PC-3 (cell line): ENCODE measurements at regions not wholly inside any gene's neighbourhood (a gene's known extent, or its start where the extent isn't known, plus 50 kb on each side); places are given as distances from the start of the nearest gene placed in this dataset.

Experiments used
- ATAC-seq: fragments of 200-7000 bp; cut with Tn5 transposase; 2 replicates; pipeline ENCODE4 v1.9.1; 2020; ENCODE audit warnings: mild to moderate bottlenecking, moderate library complexity
- BruUV-seq: library from RNA; stranded (reverse); fragments of 400-500 nt; replicated peaks from 2 replicates; lab custom pipeline; 2021; lab: Mats Ljungman, UMichigan
- CTCF ChIA-PET: fragments of 300-600 bp; sonication (Branson Sonifier 250); formaldehyde crosslinking; loops from one replicate; lab custom pipeline; 2022; ENCODE audit warnings: antibody characterized with exemption; lab: Charles Lee
- POLR2A ChIA-PET: fragments of 300-600 bp; sonication (Branson Sonifier 250); formaldehyde crosslinking; loops from one replicate; lab custom pipeline; 2022; ENCODE audit warnings: antibody characterized with exemption; ENCODE audit not compliant: unreplicated experiment; lab: Charles Lee
- DNase-seq: peaks from one replicate; pipeline ENCODE4 v3.0.0-alpha.2; 2015
- H2AFZ ChIP-seq: fragments of 300-600 bp; sonication (generic); 2 replicates; pipeline ENCODE4 v1.6.0; 2016; ENCODE audit warnings: antibody characterized with exemption, low read length
- H3F3A ChIP-seq: fragments of 300-600 bp; sonication (generic); one replicate; pipeline ENCODE4 v1.6.0; 2017; ENCODE audit warnings: antibody characterized with exemption, low read length, control low read depth, mild to moderate bottlenecking; ENCODE audit not compliant: unreplicated experiment
- H3K27ac ChIP-seq: fragments of 300-600 bp; sonication (generic); 2 replicates; pipeline ENCODE4 v1.5.1; 2016; ENCODE audit warnings: mild to moderate bottlenecking, low read length
- H3K27me3 ChIP-seq: fragments of 300-600 bp; sonication (generic); 2 replicates; pipeline ENCODE4 v1.6.1; 2016; ENCODE audit warnings: low read length, mixed read lengths
- H3K36me3 ChIP-seq: fragments of 300-600 bp; sonication (generic); 2 replicates; pipeline ENCODE4 v1.6.1; 2016; ENCODE audit warnings: low read depth, mixed run types, low read length, mixed read lengths
- H3K4me1 ChIP-seq: fragments of 300-600 bp; sonication (generic); 2 replicates; pipeline ENCODE4 v1.5.1; 2016; ENCODE audit warnings: low read length; ENCODE audit not compliant: insufficient read depth
- H3K4me2 ChIP-seq: fragments of 300-600 bp; sonication (generic); 2 replicates; pipeline ENCODE4 v1.6.0; 2016; ENCODE audit warnings: low read length
- H3K4me3 ChIP-seq: fragments of 300-600 bp; sonication (generic); 2 replicates; pipeline ENCODE4 v1.5.1; 2016; ENCODE audit warnings: mild to moderate bottlenecking, low read length, mixed read lengths
- H3K79me2 ChIP-seq: fragments of 300-600 bp; sonication (generic); 2 replicates; pipeline ENCODE4 v1.6.1; 2017; ENCODE audit warnings: low read length, mixed read lengths
- H3K9ac ChIP-seq: fragments of 300-600 bp; sonication (generic); 2 replicates; pipeline ENCODE4 v1.6.0; 2016; ENCODE audit warnings: mild to moderate bottlenecking, low read length
- H3K9me2 ChIP-seq: fragments of 300-600 bp; sonication (generic); replicated peaks from 2 replicates; pipeline ENCODE4 v1.6.1; 2016; ENCODE audit warnings: mixed run types, low read length, mixed read lengths
- H3K9me3 ChIP-seq: fragments of 300-600 bp; sonication (generic); 2 replicates; pipeline ENCODE4 v1.6.1; 2016; ENCODE audit warnings: low read length, mixed read lengths
- H4K20me1 ChIP-seq: fragments of 300-600 bp; sonication (generic); 2 replicates; pipeline ENCODE4 v1.6.1; 2016; ENCODE audit warnings: low read length, mixed read lengths
- EZH2 ChIP-seq: fragments of 300-600 bp; sonication (generic); IDR thresholded peaks from one replicate; pipeline ENCODE4 v1.6.1; 2017; ENCODE audit warnings: antibody characterized with exemption, mild to moderate bottlenecking, low read length; ENCODE audit not compliant: unreplicated experiment
- EZH2phosphoT487 ChIP-seq: fragments of 300-600 bp; sonication (generic); IDR thresholded peaks from 2 replicates; pipeline ENCODE4 v1.6.1; 2018; ENCODE audit warnings: mild to moderate bottlenecking, antibody characterized with exemption, low read length, borderline replicate concordance
- intact Hi-C: fragments of 100-400 bp; cut with micrococcal nuclease; formaldehyde crosslinking; loops from 2 replicates; pipeline ENCODE4 v1.9.0; 2023
- TF ChIP-seq, protein P1 (sequence below): fragments of 300-600 bp; sonication (generic); conservative IDR thresholded peaks from 2 replicates; pipeline ENCODE4 v1.5.1; 2017; ENCODE audit warnings: antibody characterized with exemption, low read depth, mild to moderate bottlenecking, low read length

DNA sequence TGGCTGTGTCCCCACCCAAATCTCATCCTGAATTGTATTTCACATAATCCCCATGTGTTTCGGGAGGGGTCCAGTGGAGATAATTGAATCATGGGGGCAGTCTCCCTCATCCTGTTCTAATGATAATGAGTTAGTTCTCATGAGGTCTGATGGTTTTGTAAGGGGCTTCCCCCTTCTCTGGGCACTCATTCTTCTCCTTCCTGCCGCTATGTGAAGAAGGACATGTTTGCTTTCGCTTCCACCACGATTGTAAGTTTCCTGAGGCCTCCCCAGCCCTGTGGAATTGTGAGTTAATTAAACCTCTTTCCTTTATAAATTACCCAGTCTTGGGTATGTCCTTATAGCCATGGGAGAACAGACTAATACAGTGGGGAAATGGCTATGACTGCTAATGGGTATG lies 72.7 kb upstream of the ZNF648 start:
- ChIA-PET POLR2A (no interaction called here), CTCF (no interaction called here)
- Histone ChIP-seq H3K79me2 (no peaks in the 10 kb centered on the region), H3K4me2 (no peak overlapping the region), H3K9me2 (no peaks in the 10 kb centered on the region), H3F3A (no peaks in the 10 kb centered on the region), H3K27ac (no peak overlapping the region), H4K20me1 (no peaks in the 10 kb centered on the region), H3K4me1 (no peaks in the 10 kb centered on the region), H3K9ac (no peak overlapping the region), H2AFZ (no peak overlapping the region), H3K27me3 (no peaks in the 10 kb centered on the region), H3K4me3 (no peak overlapping the region), H3K36me3 (no peaks in the 10 kb centered on the region), H3K9me3 (no peaks in the 10 kb centered on the region)
- BruUV-seq = no TSS peak
- no peak for DNase-seq
- intact Hi-C loops = no loop called here
- TF ChIP-seq, protein P1, sequence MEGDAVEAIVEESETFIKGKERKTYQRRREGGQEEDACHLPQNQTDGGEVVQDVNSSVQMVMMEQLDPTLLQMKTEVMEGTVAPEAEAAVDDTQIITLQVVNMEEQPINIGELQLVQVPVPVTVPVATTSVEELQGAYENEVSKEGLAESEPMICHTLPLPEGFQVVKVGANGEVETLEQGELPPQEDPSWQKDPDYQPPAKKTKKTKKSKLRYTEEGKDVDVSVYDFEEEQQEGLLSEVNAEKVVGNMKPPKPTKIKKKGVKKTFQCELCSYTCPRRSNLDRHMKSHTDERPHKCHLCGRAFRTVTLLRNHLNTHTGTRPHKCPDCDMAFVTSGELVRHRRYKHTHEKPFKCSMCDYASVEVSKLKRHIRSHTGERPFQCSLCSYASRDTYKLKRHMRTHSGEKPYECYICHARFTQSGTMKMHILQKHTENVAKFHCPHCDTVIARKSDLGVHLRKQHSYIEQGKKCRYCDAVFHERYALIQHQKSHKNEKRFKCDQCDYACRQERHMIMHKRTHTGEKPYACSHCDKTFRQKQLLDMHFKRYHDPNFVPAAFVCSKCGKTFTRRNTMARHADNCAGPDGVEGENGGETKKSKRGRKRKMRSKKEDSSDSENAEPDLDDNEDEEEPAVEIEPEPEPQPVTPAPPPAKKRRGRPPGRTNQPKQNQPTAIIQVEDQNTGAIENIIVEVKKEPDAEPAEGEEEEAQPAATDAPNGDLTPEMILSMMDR = no peak
- TF ChIP-seq EZH2phosphoT487 = no peak
- TF ChIP-seq EZH2 = no peak
- ATAC-seq = no peak

- ChIA-PET POLR2A (no interaction called here), CTCF (no interaction called here)
Observed at GRCh38 chr1:182133181-182133580, 71.7 kb upstream of the ZNF648 start.

GRCh38 chr1:182129398-182129797 lies 67.9 kb upstream of the ZNF648 start:
- CTCF ChIA-PET = no interaction called here

More at GRCh38 chr1:182133181-182133580, 71.7 kb upstream of the ZNF648 start:
- DNase-seq (no peak), ATAC-seq (no peak)
- TF ChIP-seq EZH2 (no peak), EZH2phosphoT487 (no peak)
- TF ChIP-seq, protein P1 = no peak
- no peaks in the 10 kb centered on the region for H3K9me3 ChIP-seq
- no peak overlapping the region for H3K4me3 ChIP-seq
- BruUV-seq = no TSS peak
- no peaks in the 10 kb centered on the region for H3K79me2 ChIP-seq
- H3K4me1 ChIP-seq = no peaks in the 10 kb centered on the region
- no peaks in the 10 kb centered on the region for H3K27me3 ChIP-seq
- no peaks in the 10 kb centered on the region for H3K9me2 ChIP-seq
- H2AFZ ChIP-seq = no peak overlapping the region
- no peak overlapping the region for H3K4me2 ChIP-seq
- H3K9ac ChIP-seq = no peak overlapping the region
- H4K20me1 ChIP-seq = no peaks in the 10 kb centered on the region
- H3K27ac ChIP-seq = no peak overlapping the region
- no peaks in the 10 kb centered on the region for H3K36me3 ChIP-seq
- no peaks in the 10 kb centered on the region for H3F3A ChIP-seq
- intact Hi-C loops = no loop called here

More at GRCh38 chr1:182129398-182129797, 67.9 kb upstream of the ZNF648 start:
- Histone ChIP-seq H3F3A (no peaks in the 10 kb centered on the region), H3K4me3 (no peak overlapping the region), H2AFZ (no peak overlapping the region), H3K27me3 (no peaks in the 10 kb centered on the region), H3K27ac (no peak overlapping the region), H3K4me2 (no peak overlapping the region), H4K20me1 (no peaks in the 10 kb centered on the region), H3K9ac (no peak overlapping the region), H3K4me1 (no peaks in the 10 kb centered on the region), H3K79me2 (no peaks in the 10 kb centered on the region), H3K36me3 (no peaks in the 10 kb centered on the region), H3K9me2 (no peaks in the 10 kb centered on the region), H3K9me3 (no peaks in the 10 kb centered on the region)
- BruUV-seq = no TSS peak
- no peak for TF ChIP-seq EZH2phosphoT487
- TF ChIP-seq EZH2 = no peak
- TF ChIP-seq, protein P1 = no peak
- intact Hi-C loops = no loop called here
- POLR2A ChIA-PET = no interaction called here
- ATAC-seq (no peak), DNase-seq (no peak)
